ENCODE measurements at regions not wholly inside any gene's neighbourhood (a gene's known extent, or its start where the extent isn't known, plus 50 kb on each side); places are given as distances from the start of the nearest gene placed in this dataset.

- TF ChIP-seq, protein P1, sequence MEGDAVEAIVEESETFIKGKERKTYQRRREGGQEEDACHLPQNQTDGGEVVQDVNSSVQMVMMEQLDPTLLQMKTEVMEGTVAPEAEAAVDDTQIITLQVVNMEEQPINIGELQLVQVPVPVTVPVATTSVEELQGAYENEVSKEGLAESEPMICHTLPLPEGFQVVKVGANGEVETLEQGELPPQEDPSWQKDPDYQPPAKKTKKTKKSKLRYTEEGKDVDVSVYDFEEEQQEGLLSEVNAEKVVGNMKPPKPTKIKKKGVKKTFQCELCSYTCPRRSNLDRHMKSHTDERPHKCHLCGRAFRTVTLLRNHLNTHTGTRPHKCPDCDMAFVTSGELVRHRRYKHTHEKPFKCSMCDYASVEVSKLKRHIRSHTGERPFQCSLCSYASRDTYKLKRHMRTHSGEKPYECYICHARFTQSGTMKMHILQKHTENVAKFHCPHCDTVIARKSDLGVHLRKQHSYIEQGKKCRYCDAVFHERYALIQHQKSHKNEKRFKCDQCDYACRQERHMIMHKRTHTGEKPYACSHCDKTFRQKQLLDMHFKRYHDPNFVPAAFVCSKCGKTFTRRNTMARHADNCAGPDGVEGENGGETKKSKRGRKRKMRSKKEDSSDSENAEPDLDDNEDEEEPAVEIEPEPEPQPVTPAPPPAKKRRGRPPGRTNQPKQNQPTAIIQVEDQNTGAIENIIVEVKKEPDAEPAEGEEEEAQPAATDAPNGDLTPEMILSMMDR (conservative IDR thresholded peaks at IDR 0.05; ENCODE audit: low read length): no peak
- no peak for TF ChIP-seq EZH2phosphoT487 (IDR thresholded peaks at IDR 0.05; ENCODE audit: borderline replicate concordance, low read depth, low read length)
These were observed 83.8 kb downstream of the ZC3H11B start for GRCh38 chr1:219529116-219529515.
